Activated CD4-positive, alpha-beta memory T cell treated with anti-CD3 and anti-CD28 coated beads for 36 hours (primary cell): ENCODE measurements at regions not wholly inside any gene's neighbourhood (a gene's known extent, or its start where the extent isn't known, plus 50 kb on each side); places are given as distances from the start of the nearest gene placed in this dataset.

Experiments used
- CTCF ChIA-PET: fragments of 350-600 bp; sonication (Branson Sonifier 250); formaldehyde crosslinking; loops from one replicate; lab custom pipeline; 2021; ENCODE audit warnings: antibody characterized with exemption, inconsistent platforms; lab: Charles Lee
- POLR2A ChIA-PET: fragments of 350-600 bp; sonication (Branson Sonifier 250); formaldehyde crosslinking; loops from one replicate; lab custom pipeline; 2021; ENCODE audit warnings: antibody characterized with exemption; lab: Charles Lee
- DNase-seq: peaks from one replicate; pipeline ENCODE4 v3.0.0-alpha.2; 2020
- H3K27ac Mint-ChIP-seq: one replicate; pipeline ENCODE4 v1.8.0; 2021; ENCODE audit warnings: mixed read lengths
- H3K27me3 Mint-ChIP-seq: one replicate; pipeline ENCODE4 v1.8.0; 2021; ENCODE audit warnings: mixed read lengths
- H3K36me3 Mint-ChIP-seq: one replicate; pipeline ENCODE4 v1.8.0; 2021; ENCODE audit warnings: mixed read lengths
- H3K4me1 Mint-ChIP-seq: one replicate; pipeline ENCODE4 v1.8.0; 2021; ENCODE audit warnings: low read depth, mixed read lengths
- H3K4me3 Mint-ChIP-seq: one replicate; pipeline ENCODE4 v1.8.0; 2021; ENCODE audit warnings: mild to moderate bottlenecking, mixed read lengths
- H3K9me3 Mint-ChIP-seq: one replicate; pipeline ENCODE4 v1.8.0; 2021; ENCODE audit warnings: mixed read lengths
- intact Hi-C: fragments of 100-400 bp; cut with micrococcal nuclease; formaldehyde crosslinking; loops from one replicate; pipeline ENCODE4 v1.15.1; 2023

DNA sequence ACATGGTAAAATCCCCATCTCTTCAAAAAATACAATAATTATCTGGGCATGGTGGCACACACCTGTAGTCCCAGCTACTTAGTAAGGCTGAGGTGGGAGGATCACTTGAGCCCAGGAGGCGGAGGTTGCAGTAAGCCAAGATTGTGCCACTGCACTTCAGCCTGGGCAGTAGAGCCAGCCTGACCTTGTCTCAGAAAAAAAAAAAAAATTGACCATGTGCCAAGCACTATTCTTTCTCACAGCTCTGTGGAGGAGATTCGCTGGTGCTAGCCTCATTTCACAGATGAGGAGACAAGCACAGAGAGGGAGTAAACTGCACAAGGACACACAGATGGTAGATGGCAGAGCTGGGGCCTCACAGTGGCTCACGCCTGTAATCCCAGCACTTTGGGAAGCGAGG lies 131.8 kb upstream of the JARID2 start:
- Mint-ChIP-seq H3K27me3 (no peaks in the 10 kb centered on the region), H3K4me3 (no peak overlapping the region), H3K36me3 (no peaks in the 10 kb centered on the region), H3K4me1 (peaks cover 3% of the 10 kb centered on the region), H3K9me3 (no peaks in the 10 kb centered on the region), H3K27ac (no peak overlapping the region)
- intact Hi-C loops: no loop called here
- POLR2A ChIA-PET: no interaction called here
- no peak for DNase-seq
- CTCF ChIA-PET: no interaction called here

DNA sequence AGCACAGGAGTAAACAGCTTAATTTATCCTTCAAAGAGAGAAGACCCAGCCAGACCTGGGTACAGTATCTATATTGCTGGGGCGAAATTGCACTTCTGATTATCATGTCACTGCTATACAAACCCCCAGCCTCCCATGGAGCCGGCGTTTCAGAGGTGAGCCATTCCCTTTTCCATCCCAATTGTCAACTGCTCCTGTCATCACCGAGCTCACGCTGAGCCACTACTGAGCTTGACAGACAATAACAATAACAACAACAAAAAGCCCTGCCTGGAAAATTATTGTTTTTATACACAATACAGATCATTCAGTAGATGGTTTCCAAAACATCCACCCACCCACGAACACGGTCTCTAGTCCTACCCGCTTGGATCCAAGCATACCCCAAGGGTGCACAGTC lies 129.0 kb upstream of the JARID2 start:
- intact Hi-C loops: no loop called here
- no peak overlapping the region for H3K4me3 Mint-ChIP-seq
- no peaks in the 10 kb centered on the region for H3K4me1 Mint-ChIP-seq
- POLR2A ChIA-PET: no interaction called here
- no peaks in the 10 kb centered on the region for H3K9me3 Mint-ChIP-seq
- DNase-seq: no peak
- H3K36me3 Mint-ChIP-seq: no peaks in the 10 kb centered on the region
- H3K27me3 Mint-ChIP-seq: no peaks in the 10 kb centered on the region
- no peak overlapping the region for H3K27ac Mint-ChIP-seq
- CTCF ChIA-PET: interaction anchor here (1.0 kb wide), 1 partner anchor 9 kb away, joined by 3 read pairs; no protein-coding TSS in a partner anchor

DNA sequence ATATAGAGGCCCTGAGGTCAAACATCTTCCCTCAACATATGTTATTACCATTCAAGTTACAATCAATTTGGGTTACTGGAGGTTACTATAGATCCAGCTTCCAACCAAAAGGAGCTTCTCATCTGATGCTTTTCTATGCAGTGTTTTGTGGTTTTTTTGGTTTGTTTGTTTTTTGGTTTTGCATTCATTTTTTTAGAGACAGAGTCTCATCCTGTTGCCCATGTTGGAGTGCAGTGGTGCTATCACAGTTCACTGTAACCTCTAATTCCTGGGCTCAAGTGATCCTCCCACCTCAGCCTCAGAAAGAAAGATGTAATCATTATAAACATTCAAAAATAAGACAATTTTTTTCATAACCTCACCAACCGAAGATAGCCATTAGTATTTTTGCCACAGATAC lies 124.4 kb upstream of the JARID2 start:
- H3K4me1 Mint-ChIP-seq: peaks cover 3% of the 10 kb centered on the region
- CTCF ChIA-PET: no interaction called here
- no peak for DNase-seq
- POLR2A ChIA-PET: no interaction called here
- intact Hi-C loops: no loop called here
- no peak overlapping the region for H3K4me3 Mint-ChIP-seq
- H3K36me3 Mint-ChIP-seq: no peaks in the 10 kb centered on the region
- no peaks in the 10 kb centered on the region for H3K9me3 Mint-ChIP-seq
- H3K27me3 Mint-ChIP-seq: no peaks in the 10 kb centered on the region
- H3K27ac Mint-ChIP-seq: no peak overlapping the region

DNA sequence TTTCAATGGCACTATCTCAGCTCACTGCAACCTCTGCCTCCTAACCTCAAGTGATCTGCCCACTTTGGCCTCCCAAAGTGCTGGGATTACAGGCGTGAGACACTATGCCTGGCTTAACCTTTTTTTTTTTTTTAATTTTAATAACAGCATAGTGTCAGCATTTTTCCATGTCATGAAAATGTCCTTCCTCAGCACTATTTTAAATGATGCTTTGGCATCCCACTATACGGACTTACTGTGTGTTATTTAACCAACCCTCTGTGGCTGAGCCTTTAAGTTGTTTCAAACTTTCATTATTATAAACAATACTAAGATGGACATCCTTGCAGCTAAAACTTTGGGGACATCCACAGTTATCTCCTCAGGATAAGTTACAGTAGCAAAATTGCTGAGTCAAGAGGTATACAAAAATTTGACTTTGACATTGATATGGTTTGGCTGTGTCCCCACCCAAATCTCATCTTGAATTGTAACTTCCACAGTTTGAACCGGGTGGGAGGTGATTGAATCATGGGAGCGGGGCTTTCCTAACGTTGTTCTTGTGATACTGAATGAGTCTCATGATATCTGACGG lies 123.8 kb upstream of the JARID2 start:
- H3K27ac Mint-ChIP-seq: no peak overlapping the region
- CTCF ChIA-PET: no interaction called here
- H3K9me3 Mint-ChIP-seq: no peaks in the 10 kb centered on the region
- intact Hi-C loops: no loop called here
- H3K36me3 Mint-ChIP-seq: no peaks in the 10 kb centered on the region
- peaks cover 3% of the 10 kb centered on the region for H3K4me1 Mint-ChIP-seq
- DNase-seq: no peak
- H3K4me3 Mint-ChIP-seq: no peak overlapping the region
- no peaks in the 10 kb centered on the region for H3K27me3 Mint-ChIP-seq
- POLR2A ChIA-PET: no interaction called here

DNA sequence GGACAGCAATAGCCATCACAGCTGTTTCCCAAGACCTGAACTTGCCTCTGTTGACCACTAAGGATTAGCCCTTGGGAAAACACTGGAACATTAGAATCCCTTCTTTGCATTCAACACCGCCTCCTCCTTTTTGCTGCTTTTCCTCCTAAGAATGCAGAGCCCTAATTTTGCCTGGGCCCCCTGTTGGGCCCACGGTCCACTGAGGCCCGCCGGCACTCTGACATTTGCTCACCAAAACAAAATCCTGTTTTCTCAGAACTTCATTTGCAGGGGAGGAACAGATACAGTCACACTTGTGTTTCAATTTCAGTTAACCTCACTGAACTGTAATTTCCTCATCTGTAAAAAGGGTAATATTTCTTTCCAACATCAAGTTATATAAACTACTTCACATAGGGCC lies 116.0 kb upstream of the JARID2 start:
- Mint-ChIP-seq H3K4me3 (no peak overlapping the region), H3K27me3 (no peaks in the 10 kb centered on the region), H3K36me3 (no peaks in the 10 kb centered on the region), H3K27ac (peak overlapping the region; percentile 54), H3K9me3 (no peaks in the 10 kb centered on the region), H3K4me1 (peaks cover 33% of the 10 kb centered on the region)
- intact Hi-C loops: loop anchor here (1.0 kb wide), 2 partner anchors 54 to 115 kb away; no protein-coding TSS in a partner anchor
- DNase-seq: peak; percentile 42
- ChIA-PET POLR2A (no interaction called here), CTCF (interaction anchor here (1.1 kb wide), 1 partner anchor 95 kb away, joined by 3 read pairs; no protein-coding TSS in a partner anchor)

DNA sequence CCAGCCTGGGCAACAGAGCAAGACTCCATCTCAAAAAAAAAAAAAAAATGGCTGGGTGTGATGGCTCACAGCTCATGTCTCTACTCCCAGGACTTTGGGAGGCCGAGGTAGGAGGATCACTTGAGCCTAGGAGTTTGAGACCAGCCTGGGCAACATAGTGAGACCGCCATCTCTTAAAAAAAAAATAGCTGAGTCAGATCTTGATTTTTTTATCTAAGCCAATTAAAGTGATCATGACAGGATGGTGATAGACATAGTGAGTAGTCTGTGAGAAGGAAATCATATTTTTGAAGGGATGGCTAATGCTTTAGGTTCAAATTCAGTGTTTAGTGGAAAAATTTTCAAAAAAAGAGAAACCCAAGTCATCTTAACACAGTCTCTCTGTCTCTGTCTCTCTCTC lies 114.6 kb upstream of the JARID2 start:
- no peak overlapping the region for H3K4me3 Mint-ChIP-seq
- H3K27me3 Mint-ChIP-seq: no peaks in the 10 kb centered on the region
- DNase-seq: no peak
- POLR2A ChIA-PET: no interaction called here
- no peak overlapping the region for H3K27ac Mint-ChIP-seq
- H3K36me3 Mint-ChIP-seq: no peaks in the 10 kb centered on the region
- CTCF ChIA-PET: interaction anchor here (0.6 kb wide), 1 partner anchor 824 kb away, joined by 3 read pairs; no protein-coding TSS in a partner anchor
- intact Hi-C loops: no loop called here
- H3K4me1 Mint-ChIP-seq: peaks cover 33% of the 10 kb centered on the region
- no peaks in the 10 kb centered on the region for H3K9me3 Mint-ChIP-seq

DNA sequence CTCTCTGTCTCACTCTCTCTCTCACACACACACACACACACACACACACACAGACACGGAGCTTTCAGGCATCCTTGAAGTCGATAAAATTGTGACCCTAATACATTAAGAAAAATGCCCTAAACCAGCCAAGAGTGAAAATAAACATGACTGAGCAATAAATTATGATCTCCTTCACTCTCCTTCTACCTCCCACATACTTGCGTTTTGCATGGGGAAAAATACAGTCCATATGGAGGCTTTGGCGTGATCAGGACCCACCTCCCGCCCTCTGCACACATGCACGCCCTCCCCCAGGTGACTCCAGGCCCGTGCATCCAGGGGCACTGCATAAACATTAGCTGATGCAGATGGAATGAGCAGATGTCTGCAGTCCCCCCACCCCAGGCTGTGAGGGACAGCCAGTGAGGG lies 114.2 kb upstream of the JARID2 start:
- intact Hi-C loops: no loop called here
- ChIA-PET CTCF (interaction anchor here (0.6 kb wide), 1 partner anchor 825 kb away, joined by 3 read pairs; no protein-coding TSS in a partner anchor), POLR2A (no interaction called here)

DNA sequence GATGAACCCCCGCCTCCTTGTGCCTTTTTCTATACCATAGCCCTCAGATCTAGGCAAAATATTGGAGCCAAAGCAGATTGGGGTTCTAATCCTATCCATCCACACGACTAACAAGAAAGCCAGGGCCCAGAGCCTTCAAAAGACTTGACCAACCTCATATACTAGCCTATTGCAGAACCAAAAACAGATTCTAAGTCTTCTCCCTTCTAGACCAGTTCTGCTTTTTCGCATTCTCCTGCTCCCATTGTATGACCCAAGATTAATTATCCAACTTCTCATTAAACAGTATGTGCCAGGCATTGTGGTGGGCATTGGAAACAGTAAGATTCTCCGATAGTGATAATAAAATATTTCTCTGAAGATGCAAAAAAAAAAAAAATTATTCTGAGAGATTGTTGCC lies 113.7 kb upstream of the JARID2 start:
- no peaks in the 10 kb centered on the region for H3K36me3 Mint-ChIP-seq
- no peaks in the 10 kb centered on the region for H3K27me3 Mint-ChIP-seq
- no peak overlapping the region for H3K4me3 Mint-ChIP-seq
- no peak for DNase-seq
- ChIA-PET CTCF (no interaction called here), POLR2A (no interaction called here)
- intact Hi-C loops: no loop called here
- peaks cover 35% of the 10 kb centered on the region for H3K4me1 Mint-ChIP-seq
- H3K27ac Mint-ChIP-seq: no peak overlapping the region
- H3K9me3 Mint-ChIP-seq: no peaks in the 10 kb centered on the region

More for the DNA sequence above, 114.2 kb upstream of the JARID2 start:
- Mint-ChIP-seq H3K27ac (no peak overlapping the region), H3K36me3 (no peaks in the 10 kb centered on the region), H3K27me3 (no peaks in the 10 kb centered on the region), H3K4me3 (no peak overlapping the region), H3K9me3 (no peaks in the 10 kb centered on the region), H3K4me1 (peaks cover 33% of the 10 kb centered on the region)
- DNase-seq: no peak

DNA sequence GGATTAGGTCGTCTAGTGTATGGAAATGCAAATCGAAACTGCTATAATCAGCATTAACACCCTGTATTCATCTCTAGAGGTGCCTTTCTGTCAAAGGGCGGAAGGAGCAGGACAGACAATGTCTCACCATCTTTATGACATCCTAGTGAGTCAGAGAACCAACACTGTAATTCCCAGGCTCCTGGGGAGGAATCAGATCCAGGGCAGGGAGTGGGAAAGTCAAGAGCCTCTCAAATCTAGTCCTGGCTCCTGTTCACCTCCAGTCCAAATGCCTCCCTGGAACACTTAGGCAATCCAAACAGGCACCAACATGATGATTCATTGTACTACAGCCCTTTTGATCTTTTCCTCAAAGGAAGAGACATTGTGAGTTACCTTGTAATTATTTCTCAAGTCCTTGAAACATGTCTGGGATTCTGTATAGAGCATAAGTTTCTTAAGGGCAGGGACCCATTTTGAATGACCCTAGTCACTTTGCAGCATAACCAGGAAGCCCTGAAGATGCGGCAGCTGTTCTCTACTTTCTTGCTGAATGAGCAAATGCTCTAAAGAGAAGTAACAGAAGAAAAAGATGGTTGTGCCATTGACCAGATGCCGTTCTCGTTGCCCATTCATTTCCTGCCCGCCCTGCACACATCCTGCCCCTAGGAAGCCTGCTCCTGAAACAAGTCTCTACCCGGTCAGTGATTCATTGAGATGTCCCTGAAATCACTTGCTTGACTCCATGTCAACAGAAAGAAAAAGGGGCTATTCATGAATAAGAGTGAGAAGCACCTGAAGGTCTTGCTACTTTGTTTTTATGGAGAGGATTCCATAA lies 112.8 kb upstream of the JARID2 start:
- H3K4me3 Mint-ChIP-seq: no peak overlapping the region
- H3K9me3 Mint-ChIP-seq: no peaks in the 10 kb centered on the region
- no peak overlapping the region for H3K27ac Mint-ChIP-seq
- peaks cover 38% of the 10 kb centered on the region for H3K4me1 Mint-ChIP-seq
- H3K27me3 Mint-ChIP-seq: no peaks in the 10 kb centered on the region
- CTCF ChIA-PET: no interaction called here
- DNase-seq: peak; percentile 15
- POLR2A ChIA-PET: no interaction called here
- H3K36me3 Mint-ChIP-seq: no peaks in the 10 kb centered on the region
- intact Hi-C loops: no loop called here

DNA sequence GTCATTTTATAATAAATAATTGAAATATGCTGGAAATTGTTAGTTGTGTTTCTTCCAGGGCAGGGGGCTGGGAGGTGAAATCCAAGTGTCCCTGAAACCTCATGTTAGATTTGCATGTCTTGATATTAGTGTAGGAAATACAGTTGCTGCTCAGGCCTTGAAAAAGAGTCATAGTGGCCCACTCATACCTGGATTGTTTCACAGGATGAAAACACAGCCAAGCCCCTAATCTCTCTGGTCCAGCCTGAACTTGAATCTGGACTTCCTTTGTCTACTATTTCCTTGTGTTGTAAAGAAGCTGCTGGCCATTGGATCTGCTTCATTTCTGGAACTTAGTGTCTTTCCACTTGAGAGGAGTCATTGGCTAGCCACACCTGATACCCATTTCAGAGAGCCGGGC lies 108.8 kb upstream of the JARID2 start:
- no peaks in the 10 kb centered on the region for H3K9me3 Mint-ChIP-seq
- ChIA-PET POLR2A (interaction anchor here (0.6 kb wide), 1 partner anchor 261 kb away, joined by 3 read pairs; no protein-coding TSS in a partner anchor), CTCF (no interaction called here)
- H3K36me3 Mint-ChIP-seq: no peaks in the 10 kb centered on the region
- intact Hi-C loops: no loop called here
- H3K4me3 Mint-ChIP-seq: no peak overlapping the region
- H3K27me3 Mint-ChIP-seq: peaks cover 2% of the 10 kb centered on the region
- peaks cover 19% of the 10 kb centered on the region for H3K4me1 Mint-ChIP-seq
- peak; percentile 12 for DNase-seq
- H3K27ac Mint-ChIP-seq: no peak overlapping the region

DNA sequence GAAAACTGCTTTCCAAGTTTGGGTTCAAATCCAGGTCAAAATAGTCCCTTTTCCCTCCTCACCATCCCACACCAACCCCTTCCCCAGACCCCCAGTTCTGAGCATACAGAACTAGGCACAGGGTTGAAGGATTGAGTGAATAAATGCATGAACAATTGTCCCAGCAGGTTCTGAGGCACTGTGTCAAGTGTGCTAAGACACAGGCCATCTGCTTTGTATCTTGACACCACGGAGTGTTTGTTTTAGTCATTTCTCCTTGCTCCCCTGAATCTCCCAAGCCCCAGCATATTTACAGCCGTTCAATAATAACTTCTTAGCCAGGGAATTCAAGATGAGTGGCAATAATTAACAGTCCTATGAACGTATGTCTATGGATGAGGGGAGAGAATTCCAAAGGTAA lies 102.8 kb upstream of the JARID2 start:
- CTCF ChIA-PET: no interaction called here
- DNase-seq: no peak
- no peaks in the 10 kb centered on the region for H3K36me3 Mint-ChIP-seq
- no peak overlapping the region for H3K4me3 Mint-ChIP-seq
- no peaks in the 10 kb centered on the region for H3K4me1 Mint-ChIP-seq
- no peak overlapping the region for H3K27ac Mint-ChIP-seq
- intact Hi-C loops: no loop called here
- H3K27me3 Mint-ChIP-seq: peaks cover 2% of the 10 kb centered on the region
- no peaks in the 10 kb centered on the region for H3K9me3 Mint-ChIP-seq
- POLR2A ChIA-PET: no interaction called here

DNA sequence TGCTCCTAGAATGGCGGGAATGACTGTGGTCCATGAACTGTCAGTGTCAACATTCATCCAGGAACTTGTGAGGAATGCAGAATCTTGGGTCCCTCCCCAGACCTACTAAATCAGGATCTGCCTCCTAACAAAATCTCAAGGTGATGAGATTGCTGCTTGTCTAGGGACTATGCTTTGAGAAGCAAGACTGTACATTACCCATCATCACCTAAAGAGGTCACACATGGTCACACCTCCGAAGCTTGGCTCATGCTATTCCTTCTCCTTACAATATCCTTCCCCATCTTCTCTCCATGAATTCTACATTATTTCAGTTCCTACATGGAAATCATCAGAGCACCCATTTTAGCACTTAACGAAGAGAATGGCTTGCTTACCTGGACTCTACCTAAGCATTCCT lies 102.3 kb upstream of the JARID2 start:
- POLR2A ChIA-PET: no interaction called here

More for the DNA sequence above, 102.3 kb upstream of the JARID2 start:
- H3K4me1 Mint-ChIP-seq: no peaks in the 10 kb centered on the region
- no peaks in the 10 kb centered on the region for H3K9me3 Mint-ChIP-seq
- H3K27ac Mint-ChIP-seq: no peak overlapping the region
- no peaks in the 10 kb centered on the region for H3K36me3 Mint-ChIP-seq
- H3K27me3 Mint-ChIP-seq: peaks cover 2% of the 10 kb centered on the region
- H3K4me3 Mint-ChIP-seq: no peak overlapping the region
- no peak for DNase-seq
- CTCF ChIA-PET: no interaction called here
- intact Hi-C loops: no loop called here
